Psoas muscle (tissue), 7 donors: ENCODE measurements at regions not wholly inside any gene's neighbourhood (a gene's known extent, or its start where the extent isn't known, plus 50 kb on each side); places are given as distances from the start of the nearest gene placed in this dataset.

ENCODE experiments used
- ATAC-seq, 4 donors: fragments of 200-7000 bp; cut with Tn5 transposase; one replicate each; pipeline ENCODE4 v1.9.1; 2020; ENCODE audit warnings: moderate library complexity in 3 of 4, mild to moderate bottlenecking in 2 of 4
- DNase-seq, 2 donors: peaks; one replicate each; pipeline ENCODE4 v3.0.0-alpha.2; 2020
- H3K27ac ChIP-seq: fragments of 200-600 bp; one replicate; pipeline ENCODE4 v1.8.0; 2022
- H3K27me3 ChIP-seq, 3 donors: fragments of 200-600 bp in 1 of 3; one replicate each; pipeline versions ENCODE4 v1.6.1 to v1.8.0; 2013 to 2022; ENCODE audit warnings: low read length in 2 of 3, mild to moderate bottlenecking in 2 of 3, moderate library complexity in 1 of 3; ENCODE audit not compliant: insufficient read depth in 3 of 3
- H3K36me3 ChIP-seq, 2 donors: fragments of 200-600 bp in 1 of 2; one replicate each; pipeline versions ENCODE4 v1.6.1 to v1.8.0; 2013 to 2022; ENCODE audit warnings: low read depth in 1 of 2, mild to moderate bottlenecking in 1 of 2, moderate library complexity in 1 of 2; ENCODE audit not compliant: insufficient read depth in 1 of 2
- H3K4me1 ChIP-seq: fragments of 200-600 bp; one replicate; pipeline ENCODE4 v1.8.0; 2022
- H3K4me3 ChIP-seq: fragments of 200-600 bp; one replicate; pipeline ENCODE4 v1.8.0; 2022; ENCODE audit warnings: mild to moderate bottlenecking
- H3K9me3 ChIP-seq: fragments of 200-600 bp; one replicate; pipeline ENCODE4 v1.8.0; 2022
- WGBS, 3 donors: extraction: QIAGEN DNeasy Blood & Tissue Kit; methylation state at CpG; one replicate each; pipeline versions ENCODE4 v1.1.6 to v1.1.7; 2013; 5-methylcytosine and 5-hydroxymethylcytosine counted together
- intact Hi-C, 2 donors: fragments of 100-400 bp; cut with DNase I; formaldehyde crosslinking; loops; one replicate each; pipeline versions ENCODE4 v1.11.0 to v1.14.2; 2022
- TF ChIP-seq, protein P1 (sequence below): fragments of 200-600 bp; IDR thresholded peaks from one replicate; pipeline ENCODE4 v1.8.0; 2022; ENCODE audit warnings: antibody characterized with exemption
- donor health status: healthy with polysubstance abuse.
- donor health status: DM: no; HTN: no; CAD: no; lungs with moderate emphysema.
- donor health status: Bipolar disorder and iron deficiency.
- donor health status: healthy.
- donor health status: DM: yes; HTN: yes; CAD: no.
- donor health status: DM: no; HTN: no; CAD: no.
- donor health status: DM: yes; HTN: yes; CAD: no.

DNA sequence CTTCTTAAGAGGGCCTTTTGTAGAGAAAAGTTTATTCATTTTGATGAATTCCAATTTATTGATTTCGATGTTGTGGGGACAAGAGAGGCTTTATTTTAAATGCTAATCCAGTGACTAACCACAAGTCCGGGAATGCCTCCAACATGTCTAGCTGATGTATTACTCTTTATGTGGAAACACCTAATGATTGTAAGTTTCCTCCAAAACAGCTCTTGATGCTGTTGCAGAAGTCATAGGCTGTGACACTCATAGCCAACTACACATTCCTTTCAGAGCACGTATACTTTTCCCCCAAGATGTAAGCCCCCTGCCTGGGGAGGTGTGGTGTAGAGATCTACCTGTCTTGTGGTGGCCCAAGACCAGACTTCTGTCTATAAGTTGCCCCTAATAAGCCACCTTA lies 61.3 kb upstream of the RNF24 start:
- H3K4me3 ChIP-seq = no peak overlapping the region
- H3K36me3 ChIP-seq = no peaks in the 10 kb centered on the region
- no peaks in the 10 kb centered on the region for H3K27me3 ChIP-seq
- 56 to 69% (median 57%) methylated on average over 3 of the region's 3 CpGs for WGBS, 3 donors
- intact Hi-C loops = no loop called here
- no peaks in the 10 kb centered on the region for H3K9me3 ChIP-seq
- ATAC-seq (no peak), DNase-seq (no peak)
- TF ChIP-seq, protein P1, sequence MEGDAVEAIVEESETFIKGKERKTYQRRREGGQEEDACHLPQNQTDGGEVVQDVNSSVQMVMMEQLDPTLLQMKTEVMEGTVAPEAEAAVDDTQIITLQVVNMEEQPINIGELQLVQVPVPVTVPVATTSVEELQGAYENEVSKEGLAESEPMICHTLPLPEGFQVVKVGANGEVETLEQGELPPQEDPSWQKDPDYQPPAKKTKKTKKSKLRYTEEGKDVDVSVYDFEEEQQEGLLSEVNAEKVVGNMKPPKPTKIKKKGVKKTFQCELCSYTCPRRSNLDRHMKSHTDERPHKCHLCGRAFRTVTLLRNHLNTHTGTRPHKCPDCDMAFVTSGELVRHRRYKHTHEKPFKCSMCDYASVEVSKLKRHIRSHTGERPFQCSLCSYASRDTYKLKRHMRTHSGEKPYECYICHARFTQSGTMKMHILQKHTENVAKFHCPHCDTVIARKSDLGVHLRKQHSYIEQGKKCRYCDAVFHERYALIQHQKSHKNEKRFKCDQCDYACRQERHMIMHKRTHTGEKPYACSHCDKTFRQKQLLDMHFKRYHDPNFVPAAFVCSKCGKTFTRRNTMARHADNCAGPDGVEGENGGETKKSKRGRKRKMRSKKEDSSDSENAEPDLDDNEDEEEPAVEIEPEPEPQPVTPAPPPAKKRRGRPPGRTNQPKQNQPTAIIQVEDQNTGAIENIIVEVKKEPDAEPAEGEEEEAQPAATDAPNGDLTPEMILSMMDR = no peak
- H3K27ac ChIP-seq = no peak overlapping the region
- H3K4me1 ChIP-seq = no peaks in the 10 kb centered on the region

DNA sequence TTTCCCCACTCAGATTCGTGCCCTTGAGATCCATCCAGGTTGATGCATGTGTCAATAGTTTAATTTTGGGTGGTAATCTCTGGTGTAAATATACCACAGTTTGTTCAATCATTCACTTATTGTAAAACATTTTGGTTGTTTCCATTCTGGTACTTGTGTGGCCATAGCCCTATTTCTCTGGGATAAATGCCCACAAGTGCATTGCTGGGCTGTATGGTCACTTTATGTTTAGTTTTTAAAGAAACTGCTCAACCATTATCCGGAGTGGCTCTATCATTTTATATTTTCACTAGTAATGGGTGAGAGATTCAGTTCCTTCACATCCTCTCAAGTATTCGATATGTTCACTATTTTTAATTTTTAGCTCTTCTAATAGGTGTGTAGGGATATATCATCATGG lies 60.7 kb upstream of the RNF24 start:
- Histone ChIP-seq H3K4me3 (no peak overlapping the region), H3K9me3 (no peaks in the 10 kb centered on the region), H3K27me3 (no peaks in the 10 kb centered on the region), H3K4me1 (no peaks in the 10 kb centered on the region), H3K27ac (no peak overlapping the region), H3K36me3 (no peaks in the 10 kb centered on the region)
- WGBS, 3 donors = 82 to 90% (median 86%) methylated on average over 3 of the region's 3 CpGs
- TF ChIP-seq, protein P1 = no peak
- no peak for ATAC-seq
- DNase-seq = no peak
- intact Hi-C loops = no loop called here

DNA sequence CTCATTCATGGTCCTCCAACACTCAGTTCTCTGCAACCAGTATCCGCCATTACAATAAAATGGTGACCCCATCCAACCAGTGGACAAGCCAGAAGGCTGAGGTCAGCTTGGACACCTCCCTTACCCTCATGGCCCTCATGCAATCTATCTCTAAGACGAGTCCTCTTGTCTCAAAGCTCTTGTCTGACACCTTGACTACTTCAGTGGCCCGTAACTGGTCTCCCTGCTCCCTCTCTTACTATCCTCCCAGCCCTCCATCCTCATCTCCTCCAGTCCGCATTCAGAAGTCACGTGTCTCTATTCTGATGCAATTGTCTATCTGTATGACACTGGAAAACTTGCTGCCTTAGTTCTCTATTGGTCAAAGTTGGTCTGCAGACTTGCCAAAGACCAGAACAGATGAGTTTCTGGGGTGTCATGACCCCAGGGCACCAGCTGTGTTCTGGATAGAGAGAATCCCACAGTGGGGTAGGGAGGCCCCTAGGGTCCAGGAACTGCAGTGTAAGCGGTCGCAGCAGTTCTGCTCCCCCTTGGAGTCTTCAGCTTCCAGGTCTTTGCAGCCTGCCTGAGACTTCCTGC lies 59.6 kb upstream of the RNF24 start:
- Histone ChIP-seq H3K36me3 (no peaks in the 10 kb centered on the region), H3K4me1 (no peaks in the 10 kb centered on the region), H3K27me3 (no peaks in the 10 kb centered on the region), H3K27ac (no peak overlapping the region), H3K4me3 (no peak overlapping the region), H3K9me3 (no peaks in the 10 kb centered on the region)
- 69 to 80% (median 74%) methylated on average over 7 of the region's 7 CpGs for WGBS, 3 donors
- intact Hi-C loops = no loop called here
- ATAC-seq (no peak), DNase-seq (no peak)
- TF ChIP-seq, protein P1 = no peak

DNA sequence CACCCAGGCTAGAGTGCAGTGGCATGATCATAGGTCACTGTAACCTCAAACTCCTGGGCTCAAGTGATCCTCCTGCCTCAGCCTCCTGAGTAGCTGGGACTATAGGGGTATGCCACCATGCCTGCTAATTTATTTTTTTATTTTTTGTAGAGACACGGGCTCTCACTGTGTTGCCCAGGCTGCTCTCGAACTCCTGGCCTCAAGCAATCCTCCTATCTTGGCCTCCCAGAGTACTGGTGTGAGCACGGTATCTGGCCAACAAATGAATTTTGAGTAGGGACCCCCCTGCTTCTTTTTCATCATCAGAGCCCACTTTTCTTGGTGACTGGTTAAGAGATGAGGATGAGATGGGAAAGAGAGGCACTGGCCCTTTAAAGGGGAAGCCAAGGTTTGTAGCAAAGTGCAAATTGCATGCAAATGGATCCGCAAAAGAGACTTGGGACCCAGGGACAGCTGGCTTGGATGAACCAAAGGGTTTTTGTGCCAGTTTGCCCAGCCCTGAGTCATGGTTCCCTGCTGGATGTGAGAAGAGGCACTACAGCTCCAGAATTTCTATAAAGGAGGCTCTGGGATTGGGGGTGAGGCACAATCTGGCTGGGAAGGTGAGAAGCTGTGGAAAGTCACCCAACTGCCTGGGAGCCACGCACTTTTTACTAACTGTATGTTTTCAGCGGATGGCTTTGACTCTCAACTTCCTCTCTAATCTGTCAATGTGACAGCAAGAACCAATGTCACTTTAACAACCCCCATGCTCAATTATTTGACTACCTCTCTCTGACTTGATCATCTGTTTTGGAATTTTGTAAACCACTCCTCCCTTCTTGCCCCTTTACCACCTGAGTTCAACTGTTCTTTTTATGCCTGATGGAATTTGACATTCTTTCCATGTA lies 58.7 kb upstream of the RNF24 start:
- TF ChIP-seq, protein P1 = no peak
- WGBS, 3 donors = 62 to 71% (median 63%) methylated on average over 6 of the region's 6 CpGs
- no peak for DNase-seq
- Histone ChIP-seq H3K36me3 (no peaks in the 10 kb centered on the region), H3K27me3 (no peaks in the 10 kb centered on the region), H3K9me3 (no peaks in the 10 kb centered on the region), H3K4me1 (no peaks in the 10 kb centered on the region), H3K4me3 (no peak overlapping the region), H3K27ac (no peak overlapping the region)
- ATAC-seq = no peak
- intact Hi-C loops = no loop called here
